ENCODE measurements at regions not wholly inside any gene's neighbourhood (a gene's known extent, or its start where the extent isn't known, plus 50 kb on each side); places are given as distances from the start of the nearest gene placed in this dataset.

DNA sequence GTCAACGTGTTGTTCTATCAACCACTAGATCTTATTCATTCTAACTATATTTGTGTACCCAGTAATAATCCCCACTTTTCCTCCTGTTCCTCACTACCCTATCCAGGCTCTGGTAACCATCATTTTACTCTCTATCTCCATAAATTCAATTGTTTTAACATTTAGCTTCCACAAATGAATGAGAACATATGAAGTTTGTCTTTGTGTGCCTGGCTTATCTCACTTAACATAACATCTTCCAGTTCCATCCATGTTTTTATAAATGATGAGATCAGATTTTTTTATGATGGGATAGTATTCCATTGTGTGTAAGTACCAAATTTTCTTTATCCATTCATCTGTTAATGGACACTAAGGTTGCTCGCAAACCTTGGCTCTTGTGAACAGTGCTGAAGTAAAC, 59.9 kb upstream of the IBSP start:
- Histone ChIP-seq H3K36me3 (ENCODE audit: control insufficient read depth, insufficient read depth, low read length) (no peaks in the 10 kb centered on the region), H4K20me1 (ENCODE audit: control insufficient read depth, extremely low read depth, insufficient read depth, low read length) (no peaks in the 10 kb centered on the region), H3K4me3 (replicated peaks in 1 of 4; ENCODE audit: control extremely low read depth in 1 of 4, insufficient read depth in 1 of 4, low read depth in 3 of 4, low read length in 4 of 4) (no peak overlapping the region), H3K27ac (ENCODE audit: insufficient read depth, low read length) (no peak overlapping the region), H3K4me2 (ENCODE audit: extremely low read depth, insufficient read depth, low read length) (no peak overlapping the region), H3K4me1 (ENCODE audit: control insufficient read depth, extremely low read depth, insufficient read depth, low read length) (no peaks in the 10 kb centered on the region), H3K79me2 (ENCODE audit: control insufficient read depth, insufficient read depth, low read length) (no peaks in the 10 kb centered on the region), H3K27me3 (ENCODE audit: control insufficient read depth, insufficient read depth, low read length) (no peaks in the 10 kb centered on the region), H3K9me3 (ENCODE audit: control insufficient read depth, insufficient read depth, low read depth, low read length) (no peaks in the 10 kb centered on the region), H2AFZ (ENCODE audit: low read length) (no peak overlapping the region), H3K9ac (ENCODE audit: insufficient read depth, low read length) (no peak overlapping the region)
- no peak for DNase-seq (ENCODE audit: low read depth in 2 of 2)
- TF ChIP-seq, protein P1, sequence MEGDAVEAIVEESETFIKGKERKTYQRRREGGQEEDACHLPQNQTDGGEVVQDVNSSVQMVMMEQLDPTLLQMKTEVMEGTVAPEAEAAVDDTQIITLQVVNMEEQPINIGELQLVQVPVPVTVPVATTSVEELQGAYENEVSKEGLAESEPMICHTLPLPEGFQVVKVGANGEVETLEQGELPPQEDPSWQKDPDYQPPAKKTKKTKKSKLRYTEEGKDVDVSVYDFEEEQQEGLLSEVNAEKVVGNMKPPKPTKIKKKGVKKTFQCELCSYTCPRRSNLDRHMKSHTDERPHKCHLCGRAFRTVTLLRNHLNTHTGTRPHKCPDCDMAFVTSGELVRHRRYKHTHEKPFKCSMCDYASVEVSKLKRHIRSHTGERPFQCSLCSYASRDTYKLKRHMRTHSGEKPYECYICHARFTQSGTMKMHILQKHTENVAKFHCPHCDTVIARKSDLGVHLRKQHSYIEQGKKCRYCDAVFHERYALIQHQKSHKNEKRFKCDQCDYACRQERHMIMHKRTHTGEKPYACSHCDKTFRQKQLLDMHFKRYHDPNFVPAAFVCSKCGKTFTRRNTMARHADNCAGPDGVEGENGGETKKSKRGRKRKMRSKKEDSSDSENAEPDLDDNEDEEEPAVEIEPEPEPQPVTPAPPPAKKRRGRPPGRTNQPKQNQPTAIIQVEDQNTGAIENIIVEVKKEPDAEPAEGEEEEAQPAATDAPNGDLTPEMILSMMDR (conservative IDR thresholded peaks at IDR 0.05 in 1 of 2, IDR thresholded peaks at IDR 0.05 in 1 of 2; ENCODE audit: low read depth in 1 of 2, low read length in 2 of 2): no peak
- TF ChIP-seq EZH2 (IDR thresholded peaks at IDR 0.05; ENCODE audit: low read length, missing control alignments): no peak

DNA sequence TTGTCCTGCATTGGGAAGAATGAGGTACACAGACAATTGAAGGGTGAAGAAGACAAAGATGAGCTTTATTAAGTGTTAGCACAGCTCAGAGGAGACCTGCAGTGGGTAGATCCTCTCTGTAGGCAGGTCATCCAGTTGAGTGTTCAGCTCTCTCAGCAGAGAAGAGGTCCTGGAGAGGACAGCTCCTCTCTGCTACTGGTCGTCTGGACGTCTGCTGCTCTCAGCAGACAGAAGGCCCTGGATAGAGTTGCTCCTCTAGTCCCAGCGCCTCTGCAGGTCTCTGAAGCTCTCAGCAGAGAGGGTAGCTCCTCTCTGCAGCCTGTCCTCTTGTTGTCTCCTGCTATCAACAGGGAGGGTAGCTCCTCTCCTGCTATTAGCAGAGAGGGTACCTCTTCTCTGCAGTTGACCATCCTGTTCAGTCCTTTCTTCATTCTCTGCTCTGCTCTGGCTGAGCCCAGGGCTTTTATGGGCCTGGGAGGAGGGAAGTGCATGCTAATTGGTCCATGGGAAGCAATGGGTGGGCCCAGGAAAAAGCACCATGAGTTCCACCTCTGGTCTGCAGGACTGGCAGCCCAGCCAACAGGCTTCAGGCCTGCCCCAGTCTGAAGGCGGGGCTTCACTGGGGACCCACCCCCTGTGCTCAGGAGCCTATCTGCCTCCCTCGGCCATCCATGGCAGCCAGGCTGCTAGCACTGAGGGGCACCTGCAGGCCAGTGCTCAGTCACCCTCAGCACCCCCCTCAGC, 54.1 kb upstream of the IBSP start:
- no peak overlapping the region for H3K9ac ChIP-seq (ENCODE audit: insufficient read depth, low read length)
- H3K79me2 ChIP-seq (ENCODE audit: control insufficient read depth, insufficient read depth, low read length): no peaks in the 10 kb centered on the region
- no peak for DNase-seq (ENCODE audit: low read depth in 2 of 2)
- H3K4me2 ChIP-seq (ENCODE audit: extremely low read depth, insufficient read depth, low read length): no peak overlapping the region
- H3K27ac ChIP-seq (ENCODE audit: insufficient read depth, low read length): no peak overlapping the region
- H3K9me3 ChIP-seq (ENCODE audit: control insufficient read depth, insufficient read depth, low read depth, low read length): no peaks in the 10 kb centered on the region
- H4K20me1 ChIP-seq (ENCODE audit: control insufficient read depth, extremely low read depth, insufficient read depth, low read length): no peaks in the 10 kb centered on the region
- H3K4me3 ChIP-seq (replicated peaks in 1 of 4; ENCODE audit: control extremely low read depth in 1 of 4, insufficient read depth in 1 of 4, low read depth in 3 of 4, low read length in 4 of 4): no peak overlapping the region
- no peaks in the 10 kb centered on the region for H3K36me3 ChIP-seq (ENCODE audit: control insufficient read depth, insufficient read depth, low read length)
- no peak overlapping the region for H2AFZ ChIP-seq (ENCODE audit: low read length)
- no peaks in the 10 kb centered on the region for H3K4me1 ChIP-seq (ENCODE audit: control insufficient read depth, extremely low read depth, insufficient read depth, low read length)
- no peaks in the 10 kb centered on the region for H3K27me3 ChIP-seq (ENCODE audit: control insufficient read depth, insufficient read depth, low read length)
- TF ChIP-seq, protein P1 (conservative IDR thresholded peaks at IDR 0.05 in 1 of 2, IDR thresholded peaks at IDR 0.05 in 1 of 2; ENCODE audit: low read depth in 1 of 2, low read length in 2 of 2): no peak
- no peak for TF ChIP-seq EZH2 (IDR thresholded peaks at IDR 0.05; ENCODE audit: low read length, missing control alignments)

DNA sequence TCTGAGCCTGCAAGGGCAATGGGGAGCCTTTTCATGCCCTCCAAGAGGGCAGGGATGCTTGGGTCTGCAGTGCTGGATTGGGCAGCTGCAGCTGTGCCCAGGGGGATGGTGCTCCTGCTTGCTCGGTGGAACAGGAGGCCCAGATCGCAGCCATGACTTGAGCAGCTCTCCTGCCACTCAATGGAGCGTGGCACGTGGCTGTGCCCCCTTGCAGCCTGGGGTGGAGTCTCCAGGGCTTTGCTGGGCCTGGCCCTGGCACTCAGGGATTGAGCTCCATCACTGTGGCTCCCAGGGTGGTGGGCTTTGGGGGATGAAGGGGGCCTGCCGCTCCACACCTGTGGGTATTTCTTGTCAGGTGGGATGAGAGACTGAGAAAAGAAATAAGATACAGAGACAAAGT, 53.4 kb upstream of the IBSP start:
- Histone ChIP-seq H3K36me3 (ENCODE audit: control insufficient read depth, insufficient read depth, low read length) (no peaks in the 10 kb centered on the region), H3K27ac (ENCODE audit: insufficient read depth, low read length) (no peak overlapping the region), H3K4me1 (ENCODE audit: control insufficient read depth, extremely low read depth, insufficient read depth, low read length) (no peaks in the 10 kb centered on the region), H3K27me3 (ENCODE audit: control insufficient read depth, insufficient read depth, low read length) (no peaks in the 10 kb centered on the region), H2AFZ (ENCODE audit: low read length) (no peak overlapping the region), H3K4me3 (replicated peaks in 1 of 4; ENCODE audit: control extremely low read depth in 1 of 4, insufficient read depth in 1 of 4, low read depth in 3 of 4, low read length in 4 of 4) (no peak overlapping the region), H3K9ac (ENCODE audit: insufficient read depth, low read length) (no peak overlapping the region), H3K79me2 (ENCODE audit: control insufficient read depth, insufficient read depth, low read length) (no peaks in the 10 kb centered on the region), H4K20me1 (ENCODE audit: control insufficient read depth, extremely low read depth, insufficient read depth, low read length) (no peaks in the 10 kb centered on the region), H3K9me3 (ENCODE audit: control insufficient read depth, insufficient read depth, low read depth, low read length) (no peaks in the 10 kb centered on the region), H3K4me2 (ENCODE audit: extremely low read depth, insufficient read depth, low read length) (no peak overlapping the region)
- no peak for DNase-seq (ENCODE audit: low read depth in 2 of 2)
- no peak for TF ChIP-seq EZH2 (IDR thresholded peaks at IDR 0.05; ENCODE audit: low read length, missing control alignments)
- TF ChIP-seq, protein P1 (conservative IDR thresholded peaks at IDR 0.05 in 1 of 2, IDR thresholded peaks at IDR 0.05 in 1 of 2; ENCODE audit: low read depth in 1 of 2, low read length in 2 of 2): no peak
